ENCODE measurements at regions not wholly inside any gene's neighbourhood (a gene's known extent, or its start where the extent isn't known, plus 50 kb on each side); places are given as distances from the start of the nearest gene placed in this dataset.

DNA sequence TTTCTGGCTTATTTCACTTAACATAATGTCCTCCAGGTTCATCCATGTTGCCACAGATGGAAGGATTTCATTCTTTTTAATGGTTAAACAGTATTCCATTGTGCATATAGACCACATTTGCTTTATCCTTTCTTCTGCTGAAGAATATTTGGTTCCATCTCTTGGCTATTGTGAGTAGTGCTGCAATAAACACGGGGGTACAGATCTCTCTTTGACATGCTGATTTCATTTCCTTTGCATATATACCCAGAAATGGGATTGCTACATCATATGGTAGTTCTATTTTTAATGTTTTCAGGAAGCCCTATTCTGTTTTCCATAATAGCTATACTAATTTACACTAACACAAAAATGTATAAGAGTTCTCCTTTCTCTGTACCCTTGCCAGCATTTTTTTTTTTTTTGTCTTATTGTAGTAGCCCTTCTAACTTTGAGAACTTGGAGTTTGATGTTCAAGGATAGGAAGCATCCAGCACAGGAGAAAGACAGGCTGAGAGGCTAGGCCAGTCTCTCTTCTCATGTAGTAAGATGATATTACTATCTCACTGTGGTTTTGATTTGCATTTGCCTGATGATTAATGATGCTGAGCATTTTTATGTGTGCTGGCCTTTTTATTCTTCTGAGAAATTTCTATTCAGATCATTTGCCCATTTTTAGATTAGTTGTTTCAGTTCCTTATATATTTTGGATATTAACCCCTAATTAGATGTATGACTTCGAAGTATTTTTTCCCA is 592.2 kb upstream of the ZNF608 start:
- TF ChIP-seq NFIC (IDR thresholded peaks at IDR 0.05) (no peak), CREB1 (IDR thresholded peaks at IDR 0.05; ENCODE audit: low read depth) (no peak), EGR1 (IDR thresholded peaks at IDR 0.05) (no peak)

DNA sequence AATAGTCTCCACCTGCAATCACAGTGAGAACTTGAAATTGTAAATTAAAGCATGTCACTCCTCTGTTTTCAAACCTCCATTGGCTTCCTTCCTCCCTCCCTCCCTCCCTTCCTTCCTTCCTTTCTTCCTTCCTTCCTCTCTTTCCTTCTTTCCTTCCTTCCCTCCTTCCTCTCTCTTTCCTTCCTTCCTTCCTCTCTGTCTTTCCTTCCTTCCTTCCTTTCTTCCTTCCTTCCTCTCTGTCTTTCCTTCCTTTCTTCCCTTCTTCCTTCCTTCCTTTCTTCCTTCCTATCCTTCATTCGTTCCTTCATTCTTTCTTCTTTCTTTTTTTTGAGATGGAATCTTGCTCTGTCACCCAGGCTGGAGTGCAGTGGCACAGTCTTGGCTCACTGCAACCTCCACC is 595.0 kb upstream of the ZNF608 start:
- no peak for TF ChIP-seq MAX (IDR thresholded peaks at IDR 0.05)
- TF ChIP-seq TEAD4 (IDR thresholded peaks at IDR 0.05) = no peak

- no peak for TF ChIP-seq TCF12 (IDR thresholded peaks at IDR 0.05; ENCODE audit: low read depth)
- TF ChIP-seq TEAD4 (IDR thresholded peaks at IDR 0.05) = no peak
- TF ChIP-seq MAX (IDR thresholded peaks at IDR 0.05) = no peak
- TF ChIP-seq NFIC (IDR thresholded peaks at IDR 0.05) = no peak
- no peak for TF ChIP-seq USF1 (IDR thresholded peaks at IDR 0.05)
- no peak for TF ChIP-seq EGR1 (IDR thresholded peaks at IDR 0.05)
- no peak for TF ChIP-seq RAD21 (IDR thresholded peaks at IDR 0.05; ENCODE audit: low read depth)
Measured at GRCh38 chr5:125343015-125343414, 596.6 kb upstream of the ZNF608 start.

DNA sequence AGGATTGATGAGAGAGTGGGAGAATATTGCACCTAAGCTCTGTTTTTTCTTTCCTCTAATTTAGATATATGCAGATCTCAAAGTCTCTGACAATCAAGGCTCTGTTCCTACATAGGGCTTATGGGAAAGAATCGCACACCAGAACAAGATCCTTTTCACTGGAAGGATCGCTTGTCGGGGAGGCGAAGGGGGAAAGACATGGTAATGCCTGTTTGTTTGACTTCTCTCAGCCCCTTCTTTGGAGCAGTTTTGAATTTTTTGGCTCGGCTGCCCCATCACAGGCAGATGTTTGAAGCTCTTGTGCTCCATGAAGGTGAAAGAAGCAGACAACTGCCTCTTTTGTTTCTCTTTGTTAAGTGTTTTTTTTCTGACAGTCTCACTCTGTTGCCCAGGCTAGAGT is 599.9 kb upstream of the ZNF608 start:
- TF ChIP-seq TCF12 (IDR thresholded peaks at IDR 0.05; ENCODE audit: low read depth) (no peak), NFIC (IDR thresholded peaks at IDR 0.05) (no peak), TAF1 (IDR thresholded peaks at IDR 0.05; ENCODE audit: low read depth) (no peak), ZBTB7A (IDR thresholded peaks at IDR 0.05; ENCODE audit: low read depth) (no peak), YY1 (IDR thresholded peaks at IDR 0.05; ENCODE audit: low read depth) (no peak), FOXM1 (IDR thresholded peaks at IDR 0.05; ENCODE audit: borderline replicate concordance, low read depth) (no peak), CREB1 (IDR thresholded peaks at IDR 0.05; ENCODE audit: low read depth) (no peak), TEAD4 (IDR thresholded peaks at IDR 0.05) (no peak), RAD21 (IDR thresholded peaks at IDR 0.05; ENCODE audit: low read depth) (no peak)

GRCh38 chr5:125348221-125348692 is 601.8 kb upstream of the ZNF608 start:
- TF ChIP-seq FOXM1 (IDR thresholded peaks at IDR 0.05; ENCODE audit: borderline replicate concordance, low read depth) (no peak), YY1 (IDR thresholded peaks at IDR 0.05; ENCODE audit: low read depth) (no peak), TAF1 (IDR thresholded peaks at IDR 0.05; ENCODE audit: low read depth) (no peak), EGR1 (IDR thresholded peaks at IDR 0.05) (no peak), REST (IDR thresholded peaks at IDR 0.05; ENCODE audit: low read depth) (no peak), ZBTB7A (IDR thresholded peaks at IDR 0.05; ENCODE audit: low read depth) (no peak), NFIC (IDR thresholded peaks at IDR 0.05) (no peak), TEAD4 (IDR thresholded peaks at IDR 0.05) (no peak), CEBPB (IDR thresholded peaks at IDR 0.05) (no peak), USF1 (IDR thresholded peaks at IDR 0.05) (no peak), EP300 (IDR thresholded peaks at IDR 0.05; ENCODE audit: borderline replicate concordance) (no peak)

GRCh38 chr5:125348936-125349831 is 602.7 kb upstream of the ZNF608 start:
- no peak for TF ChIP-seq NFIC (IDR thresholded peaks at IDR 0.05)
- no peak for TF ChIP-seq EGR1 (IDR thresholded peaks at IDR 0.05)
- no peak for TF ChIP-seq CREB1 (IDR thresholded peaks at IDR 0.05; ENCODE audit: low read depth)
- TF ChIP-seq CEBPB (IDR thresholded peaks at IDR 0.05) = no peak
- no peak for TF ChIP-seq ZBTB7A (IDR thresholded peaks at IDR 0.05; ENCODE audit: low read depth)
- TF ChIP-seq TAF1 (IDR thresholded peaks at IDR 0.05; ENCODE audit: low read depth) = no peak
- no peak for TF ChIP-seq TCF12 (IDR thresholded peaks at IDR 0.05; ENCODE audit: low read depth)
- no peak for TF ChIP-seq MAX (IDR thresholded peaks at IDR 0.05)
- no peak for TF ChIP-seq YY1 (IDR thresholded peaks at IDR 0.05; ENCODE audit: low read depth)
- no peak for TF ChIP-seq USF1 (IDR thresholded peaks at IDR 0.05)
- no peak for TF ChIP-seq RAD21 (IDR thresholded peaks at IDR 0.05; ENCODE audit: low read depth)
- no peak for TF ChIP-seq TEAD4 (IDR thresholded peaks at IDR 0.05)
- no peak for TF ChIP-seq EP300 (IDR thresholded peaks at IDR 0.05; ENCODE audit: borderline replicate concordance)
- TF ChIP-seq REST (IDR thresholded peaks at IDR 0.05; ENCODE audit: low read depth) = no peak
- TF ChIP-seq FOXM1 (IDR thresholded peaks at IDR 0.05; ENCODE audit: borderline replicate concordance, low read depth) = no peak
